RPMI7951 (cell line): ENCODE measurements at regions not wholly inside any gene's neighbourhood (a gene's known extent, or its start where the extent isn't known, plus 50 kb on each side); places are given as distances from the start of the nearest gene placed in this dataset.
"Not testable (repeated sequence)": the region's sequence is repeated elsewhere in the genome, so short reads cannot be mapped to it uniquely, and the experiment has no call there.

Source experiments
- DNase-seq: peaks from one replicate; pipeline ENCODE4 v3.0.0-alpha.2; 2012; ENCODE audit warnings: low read depth

DNA sequence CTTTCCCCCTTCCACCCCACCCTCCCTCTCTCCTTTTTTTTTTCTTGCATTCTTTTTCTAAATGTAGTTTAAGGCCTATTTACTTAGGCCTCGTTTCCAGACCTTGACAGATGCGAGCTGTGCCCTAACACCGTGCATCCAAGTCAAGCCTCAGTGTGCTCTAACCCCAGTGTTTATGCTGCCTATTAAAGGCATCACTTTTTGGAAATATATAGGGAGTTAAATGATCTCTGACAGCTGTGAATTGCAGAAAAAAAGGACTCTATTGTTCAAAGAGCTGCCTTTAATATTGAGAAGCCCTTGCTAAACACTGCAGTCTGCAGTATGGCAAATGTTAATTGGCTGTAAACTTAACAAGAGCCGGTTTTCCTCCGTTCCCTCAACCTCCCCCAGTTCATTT is 270.4 kb upstream of the TUT7 start:
- no peak for DNase-seq

- peak; percentile 18 for DNase-seq
These were observed 260.9 kb upstream of the TUT7 start for GRCh38 chr9:86614871-86615849.

- DNase-seq = no peak
These were observed 259.7 kb upstream of the TUT7 start for GRCh38 chr9:86613943-86614342.

GRCh38 chr9:86611534-86611933 is 257.3 kb upstream of the TUT7 start:
- DNase-seq = not testable (repeated sequence)

- no peak for DNase-seq
These were observed 251.1 kb upstream of the TUT7 start for GRCh38 chr9:86605303-86605702.

DNA sequence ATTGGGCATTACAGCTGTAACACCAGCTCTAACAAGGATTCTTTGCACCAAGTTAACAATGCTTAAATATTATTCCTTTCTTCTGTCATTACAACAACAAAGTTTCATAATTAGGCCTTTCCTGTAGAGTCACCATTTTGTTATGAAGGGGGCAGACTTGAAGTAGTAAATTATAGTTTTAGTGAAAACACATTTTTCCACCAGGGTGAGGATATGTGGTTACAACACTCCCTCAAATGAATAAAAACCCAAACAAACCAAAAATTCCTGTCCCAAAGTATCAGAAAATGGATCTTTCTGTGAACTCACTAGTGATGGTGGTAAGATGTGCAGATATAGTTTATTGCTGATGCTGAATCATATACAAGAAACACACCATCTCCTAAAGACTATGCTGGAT is 250.5 kb upstream of the TUT7 start:
- DNase-seq = no peak

GRCh38 chr9:86602715-86603114 is 248.5 kb upstream of the TUT7 start:
- DNase-seq = no peak

- DNase-seq = no peak
These were observed 247.5 kb upstream of the TUT7 start for GRCh38 chr9:86601697-86602096.

DNA sequence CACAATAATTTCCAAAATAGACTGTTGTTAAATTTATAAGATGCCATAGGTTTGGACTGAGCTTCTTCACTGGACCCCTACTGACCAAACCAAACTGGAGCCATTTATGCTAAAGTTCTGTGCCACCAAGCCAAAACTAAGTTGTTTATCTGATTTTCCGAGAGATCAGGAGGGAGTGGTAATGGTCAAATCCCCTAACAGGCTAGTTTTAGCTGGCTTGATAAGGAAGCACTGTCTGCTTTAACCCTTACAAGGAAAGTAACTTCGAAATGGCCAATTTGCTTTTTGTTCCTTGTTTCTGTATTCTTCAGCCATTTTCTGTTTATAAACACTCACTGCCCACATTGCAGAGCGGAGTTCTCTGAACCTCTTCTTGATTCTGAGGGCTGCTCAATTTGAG is 246.8 kb upstream of the TUT7 start:
- DNase-seq = no peak

GRCh38 chr9:86600291-86600690 is 246.1 kb upstream of the TUT7 start:
- peak; percentile 28 for DNase-seq

DNA sequence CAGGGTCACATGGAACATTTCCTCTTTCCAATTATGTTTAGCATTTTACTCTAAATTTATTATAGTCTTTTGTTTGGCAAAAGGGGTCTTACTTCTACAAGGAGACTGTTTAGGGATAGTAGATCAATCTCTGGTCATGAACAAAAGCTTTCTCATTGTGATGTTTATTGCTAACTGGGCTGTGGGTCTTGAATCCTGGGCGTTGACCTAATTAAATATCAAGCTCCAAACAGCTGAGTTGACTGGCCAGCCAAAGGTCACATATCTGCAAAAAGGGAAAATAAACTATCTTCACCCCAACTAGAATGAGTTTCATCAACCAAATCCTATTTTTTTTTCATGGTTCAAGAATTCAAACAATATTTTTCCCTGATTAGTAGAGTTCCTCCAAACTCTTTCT is 245.4 kb upstream of the TUT7 start:
- no peak for DNase-seq

GRCh38 chr9:86598411-86599239 is 244.4 kb upstream of the TUT7 start:
- DNase-seq = no peak

DNA sequence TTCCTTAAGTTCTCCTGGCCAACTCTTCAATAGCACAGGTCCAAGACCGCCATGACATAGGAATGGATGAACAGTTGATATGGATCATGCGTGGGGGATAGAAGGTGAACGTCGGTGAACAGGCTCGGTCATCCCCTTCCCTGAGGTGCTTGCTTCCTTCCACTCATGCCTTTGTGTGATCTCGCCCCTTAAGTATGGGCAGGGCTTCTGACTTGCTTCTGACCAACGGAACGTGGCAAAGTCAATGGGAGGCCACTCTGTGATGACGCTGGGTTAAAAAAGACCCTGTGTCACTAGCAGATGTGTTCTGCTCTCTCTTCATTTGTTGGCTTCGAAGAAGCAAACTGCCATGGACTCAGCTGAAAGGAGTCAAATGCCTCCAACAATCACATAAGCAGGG is 240.5 kb upstream of the TUT7 start:
- DNase-seq = no peak

DNA sequence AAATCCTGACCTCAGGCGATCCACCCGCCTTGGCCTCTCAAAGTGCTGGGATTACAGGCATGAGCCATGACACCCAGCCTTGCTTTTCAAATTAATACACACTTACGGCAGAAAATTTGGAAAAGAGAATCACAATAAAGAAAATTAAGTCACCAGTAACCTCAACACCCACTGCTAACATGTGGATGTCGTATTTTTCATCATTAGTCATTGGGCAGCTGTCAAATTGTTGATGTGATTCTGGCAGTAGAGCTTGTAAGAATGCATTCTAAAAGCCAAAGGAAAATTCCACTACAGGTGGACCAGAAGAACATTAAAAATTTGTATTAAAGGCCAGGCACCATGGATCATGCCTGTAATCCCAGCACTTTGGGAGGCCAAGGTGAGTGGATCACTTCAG is 237.3 kb upstream of the TUT7 start:
- no peak for DNase-seq

GRCh38 chr9:86589730-86590129 is 235.5 kb upstream of the TUT7 start:
- no peak for DNase-seq

DNA sequence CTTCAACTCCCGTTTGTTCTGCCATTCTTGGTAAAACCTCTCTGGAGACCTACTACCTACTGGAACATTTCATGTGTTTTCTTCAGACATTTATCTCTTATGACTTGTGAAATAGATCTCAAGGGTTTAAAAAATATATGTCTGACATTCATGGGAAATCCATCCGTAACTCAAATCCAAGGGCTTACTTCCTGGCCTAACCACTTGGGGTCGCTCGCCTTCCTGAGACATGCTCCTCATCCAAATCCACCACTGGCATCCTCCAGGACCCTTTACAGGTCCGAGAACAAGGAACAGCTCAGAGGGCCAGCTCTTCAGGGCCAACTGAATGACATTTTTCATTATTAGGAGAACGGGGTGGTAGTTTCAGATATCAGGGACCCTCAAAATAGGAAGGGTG is 235.1 kb upstream of the TUT7 start:
- DNase-seq = no peak

GRCh38 chr9:86586144-86586494 is 231.9 kb upstream of the TUT7 start:
- DNase-seq = no peak

GRCh38 chr9:86585422-86586143 is 231.4 kb upstream of the TUT7 start:
- no peak for DNase-seq

- no peak for DNase-seq
These were observed 226.5 kb upstream of the TUT7 start for GRCh38 chr9:86580688-86581087.

DNA sequence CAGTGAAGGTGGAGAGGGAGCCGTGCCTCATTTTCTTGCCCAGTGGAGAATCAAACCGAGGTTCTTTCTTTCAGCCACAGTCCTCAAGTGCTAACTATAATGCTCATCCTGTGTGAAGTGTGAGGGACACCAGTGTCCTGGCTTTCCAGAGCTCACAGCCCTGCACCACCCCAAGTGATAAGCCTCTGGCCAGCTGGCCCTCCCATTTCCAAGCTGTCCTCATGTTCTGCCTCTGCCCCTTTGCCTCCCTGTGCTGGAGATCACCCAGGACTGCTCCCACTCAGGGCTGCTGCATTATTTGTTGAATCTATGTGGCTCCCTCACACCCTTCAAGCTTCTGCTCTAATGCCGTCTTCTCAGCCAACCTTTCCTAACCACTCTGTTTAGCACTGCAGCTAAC is 224.5 kb upstream of the TUT7 start:
- DNase-seq = no peak

- DNase-seq = no peak
These were observed 223.5 kb upstream of the TUT7 start for GRCh38 chr9:86577420-86578333.
